Natural killer cell (primary cell): ENCODE measurements at regions not wholly inside any gene's neighbourhood (a gene's known extent, or its start where the extent isn't known, plus 50 kb on each side); places are given as distances from the start of the nearest gene placed in this dataset.

Experiments used
- ATAC-seq, 3 donors: fragments of 150-1000 bp in 2 of 3; fragments of 200-7000 bp in 1 of 3; cut with Tn5 transposase; 1 replicate in 1 of 3; 2 replicates in 2 of 3; pipeline ENCODE4 v1.10.0; 2021; ENCODE audit warnings: mild to moderate bottlenecking in 2 of 3, moderate library complexity in 2 of 3
- DNase-seq, 2 donors: peaks; one replicate each; pipeline versions ENCODE4 v3.0.0 to v3.0.0-alpha.2; 2013 to 2021; ENCODE audit warnings: mixed read lengths in 1 of 2
- H3K27ac ChIP-seq: one replicate; pipeline ENCODE4 v1.5.1; 2013; ENCODE audit warnings: mild to moderate bottlenecking, low read length
- H3K27me3 ChIP-seq: one replicate; pipeline ENCODE4 v1.6.1; 2013; ENCODE audit warnings: low read length; ENCODE audit not compliant: control insufficient read depth, insufficient read depth
- H3K36me3 ChIP-seq: one replicate; pipeline ENCODE4 v1.6.1; 2013; ENCODE audit warnings: low read length; ENCODE audit not compliant: control insufficient read depth, insufficient read depth
- H3K4me1 ChIP-seq: one replicate; pipeline ENCODE4 v1.6.1; 2013; ENCODE audit warnings: low read length; ENCODE audit not compliant: control insufficient read depth, insufficient read depth
- H3K4me3 ChIP-seq: one replicate; pipeline ENCODE4 v1.5.1; 2013; ENCODE audit warnings: low read length
- H3K9me3 ChIP-seq: one replicate; pipeline ENCODE4 v1.6.1; 2013; ENCODE audit warnings: low read length; ENCODE audit not compliant: control insufficient read depth, insufficient read depth
- H3K27ac Mint-ChIP-seq, 2 donors: one replicate each; pipeline ENCODE4 v1.8.0; 2022; ENCODE audit warnings: mild to moderate bottlenecking in 2 of 2, mixed read lengths in 2 of 2, moderate library complexity in 1 of 2
- H3K27me3 Mint-ChIP-seq, 2 donors: one replicate each; pipeline ENCODE4 v1.8.0; 2022; ENCODE audit warnings: low read depth in 2 of 2, mixed read lengths in 2 of 2
- H3K36me3 Mint-ChIP-seq: one replicate; pipeline ENCODE4 v1.8.0; 2022; ENCODE audit warnings: mixed read lengths
- H3K4me1 Mint-ChIP-seq, 2 donors: one replicate each; pipeline ENCODE4 v1.8.0; 2022; ENCODE audit warnings: mixed read lengths in 2 of 2
- H3K4me3 Mint-ChIP-seq: one replicate; pipeline ENCODE4 v1.8.0; 2022; ENCODE audit warnings: mild to moderate bottlenecking, moderate library complexity, mixed read lengths
- H3K9me3 Mint-ChIP-seq, 2 donors: one replicate each; pipeline ENCODE4 v1.8.0; 2022; ENCODE audit warnings: mixed read lengths in 2 of 2
- WGBS: methylation state at CpG from one replicate; pipeline ENCODE4 v1.1.7; 2013; ENCODE audit warnings: missing lambda C conversion rate; ENCODE audit not compliant: insufficient coverage; 5-methylcytosine and 5-hydroxymethylcytosine counted together
- intact Hi-C: fragments of 100-400 bp; cut with micrococcal nuclease; formaldehyde crosslinking; loops from one replicate; pipeline ENCODE4 v1.14.2; 2022
- TF ChIP-seq, protein P1 (sequence below): fragments of 200-600 bp; IDR thresholded peaks from one replicate; pipeline ENCODE4 v1.8.0; 2022; ENCODE audit warnings: antibody characterized with exemption

- H3K9me3 ChIP-seq: no peaks in the 10 kb centered on the region
- no peaks in the 10 kb centered on the region for H3K4me1 Mint-ChIP-seq
- H3K27ac ChIP-seq: no peak overlapping the region
- H3K36me3 ChIP-seq: no peaks in the 10 kb centered on the region
- no peak overlapping the region for H3K4me3 Mint-ChIP-seq
- H3K4me1 ChIP-seq: no peaks in the 10 kb centered on the region
- no peaks in the 10 kb centered on the region for H3K36me3 Mint-ChIP-seq
- H3K27ac Mint-ChIP-seq: no peak overlapping the region
- TF ChIP-seq, protein P1, sequence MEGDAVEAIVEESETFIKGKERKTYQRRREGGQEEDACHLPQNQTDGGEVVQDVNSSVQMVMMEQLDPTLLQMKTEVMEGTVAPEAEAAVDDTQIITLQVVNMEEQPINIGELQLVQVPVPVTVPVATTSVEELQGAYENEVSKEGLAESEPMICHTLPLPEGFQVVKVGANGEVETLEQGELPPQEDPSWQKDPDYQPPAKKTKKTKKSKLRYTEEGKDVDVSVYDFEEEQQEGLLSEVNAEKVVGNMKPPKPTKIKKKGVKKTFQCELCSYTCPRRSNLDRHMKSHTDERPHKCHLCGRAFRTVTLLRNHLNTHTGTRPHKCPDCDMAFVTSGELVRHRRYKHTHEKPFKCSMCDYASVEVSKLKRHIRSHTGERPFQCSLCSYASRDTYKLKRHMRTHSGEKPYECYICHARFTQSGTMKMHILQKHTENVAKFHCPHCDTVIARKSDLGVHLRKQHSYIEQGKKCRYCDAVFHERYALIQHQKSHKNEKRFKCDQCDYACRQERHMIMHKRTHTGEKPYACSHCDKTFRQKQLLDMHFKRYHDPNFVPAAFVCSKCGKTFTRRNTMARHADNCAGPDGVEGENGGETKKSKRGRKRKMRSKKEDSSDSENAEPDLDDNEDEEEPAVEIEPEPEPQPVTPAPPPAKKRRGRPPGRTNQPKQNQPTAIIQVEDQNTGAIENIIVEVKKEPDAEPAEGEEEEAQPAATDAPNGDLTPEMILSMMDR: no peak
- H3K27me3 ChIP-seq: no peaks in the 10 kb centered on the region
- no peak overlapping the region for H3K4me3 ChIP-seq
- no peaks in the 10 kb centered on the region for H3K9me3 Mint-ChIP-seq
- ATAC-seq (no peak), DNase-seq (no peak)
- no CpG with 5 or more reads among the region's 1 CpG for WGBS
- intact Hi-C loops: no loop called here
- H3K27me3 Mint-ChIP-seq: peaks cover 17 to 26% of the 10 kb centered on the region in 2 donors
These were observed 464.2 kb downstream of the PTPRU start for GRCh38 chr1:29700491-29700890.

GRCh38 chr1:29698626-29699025, 462.3 kb downstream of the PTPRU start:
- TF ChIP-seq, protein P1: no peak
- H3K9me3 Mint-ChIP-seq: no peaks in the 10 kb centered on the region

GRCh38 chr1:29698033-29698432, 461.7 kb downstream of the PTPRU start:
- Mint-ChIP-seq H3K4me1 (no peaks in the 10 kb centered on the region), H3K36me3 (no peaks in the 10 kb centered on the region)

More at GRCh38 chr1:29698626-29699025, 462.3 kb downstream of the PTPRU start:
- DNase-seq (no peak), ATAC-seq (no peak)
- Mint-ChIP-seq H3K4me3 (no peak overlapping the region), H3K27me3 (peaks cover 10 to 13% of the 10 kb centered on the region in 2 donors), H3K36me3 (no peaks in the 10 kb centered on the region), H3K27ac (no peak overlapping the region), H3K4me1 (no peaks in the 10 kb centered on the region)
- no peaks in the 10 kb centered on the region for H3K27me3 ChIP-seq
- no peaks in the 10 kb centered on the region for H3K9me3 ChIP-seq
- intact Hi-C loops: no loop called here
- no peak overlapping the region for H3K27ac ChIP-seq
- H3K36me3 ChIP-seq: no peaks in the 10 kb centered on the region
- WGBS: 89% methylated on average over 12 of the region's 12 CpGs
- no peaks in the 10 kb centered on the region for H3K4me1 ChIP-seq
- H3K4me3 ChIP-seq: no peak overlapping the region

DNA sequence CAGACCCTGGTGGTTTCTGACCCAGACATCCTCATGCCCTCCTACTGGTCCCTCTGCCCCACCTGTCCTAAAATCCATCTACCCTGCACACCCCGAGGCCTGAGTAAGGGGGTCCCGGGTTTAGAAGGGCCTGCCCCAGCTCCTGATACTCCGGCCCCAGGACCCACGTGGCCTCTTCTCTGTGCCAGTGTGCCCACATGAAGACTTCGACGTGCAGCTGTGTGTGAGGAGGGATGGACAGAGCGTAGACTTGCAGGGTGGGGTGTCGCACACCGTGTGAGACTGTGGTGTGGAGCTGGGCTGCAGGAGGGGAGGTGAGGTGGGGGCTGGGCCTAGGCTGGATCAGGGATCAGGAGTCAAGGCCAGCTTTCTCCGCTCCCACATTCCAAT, 461.1 kb downstream of the PTPRU start:
- 88% methylated on average over 10 of the region's 10 CpGs for WGBS
- Histone ChIP-seq H3K9me3 (no peaks in the 10 kb centered on the region), H3K4me3 (no peak overlapping the region), H3K4me1 (no peaks in the 10 kb centered on the region), H3K36me3 (no peaks in the 10 kb centered on the region), H3K27ac (no peak overlapping the region), H3K27me3 (no peaks in the 10 kb centered on the region)
- H3K36me3 Mint-ChIP-seq: no peaks in the 10 kb centered on the region
- intact Hi-C loops: no loop called here
- ATAC-seq: no peak
- H3K4me3 Mint-ChIP-seq: no peak overlapping the region
- peaks cover 9 to 13% of the 10 kb centered on the region in 2 donors for H3K27me3 Mint-ChIP-seq
- no peaks in the 10 kb centered on the region for H3K4me1 Mint-ChIP-seq
- no peak overlapping the region for H3K27ac Mint-ChIP-seq
- TF ChIP-seq, protein P1: no peak
- no peak for DNase-seq
- no peaks in the 10 kb centered on the region for H3K9me3 Mint-ChIP-seq

More at GRCh38 chr1:29698033-29698432, 461.7 kb downstream of the PTPRU start:
- ATAC-seq: no peak
- 74% methylated on average over 7 of the region's 7 CpGs for WGBS
- DNase-seq: no peak
- no peak overlapping the region for H3K27ac ChIP-seq
- Mint-ChIP-seq H3K27me3 (peaks cover 9 to 13% of the 10 kb centered on the region in 2 donors), H3K27ac (no peak overlapping the region), H3K9me3 (no peaks in the 10 kb centered on the region), H3K4me3 (no peak overlapping the region)
- no peaks in the 10 kb centered on the region for H3K36me3 ChIP-seq
- no peaks in the 10 kb centered on the region for H3K27me3 ChIP-seq
- H3K9me3 ChIP-seq: no peaks in the 10 kb centered on the region
- H3K4me3 ChIP-seq: no peak overlapping the region
- TF ChIP-seq, protein P1: no peak
- intact Hi-C loops: no loop called here
- H3K4me1 ChIP-seq: no peaks in the 10 kb centered on the region
